GM18502 (cell line): ENCODE measurements at regions not wholly inside any gene's neighbourhood (a gene's known extent, or its start where the extent isn't known, plus 50 kb on each side); places are given as distances from the start of the nearest gene placed in this dataset.

ENCODE experiments used
- ATAC-seq: cut with Tn5 transposase; IDR thresholded peaks from one replicate; pipeline ENCODE4 v1.9.1; 2021; ENCODE audit warnings: mild to moderate bottlenecking; ENCODE audit not compliant: unreplicated experiment, poor library complexity

DNA sequence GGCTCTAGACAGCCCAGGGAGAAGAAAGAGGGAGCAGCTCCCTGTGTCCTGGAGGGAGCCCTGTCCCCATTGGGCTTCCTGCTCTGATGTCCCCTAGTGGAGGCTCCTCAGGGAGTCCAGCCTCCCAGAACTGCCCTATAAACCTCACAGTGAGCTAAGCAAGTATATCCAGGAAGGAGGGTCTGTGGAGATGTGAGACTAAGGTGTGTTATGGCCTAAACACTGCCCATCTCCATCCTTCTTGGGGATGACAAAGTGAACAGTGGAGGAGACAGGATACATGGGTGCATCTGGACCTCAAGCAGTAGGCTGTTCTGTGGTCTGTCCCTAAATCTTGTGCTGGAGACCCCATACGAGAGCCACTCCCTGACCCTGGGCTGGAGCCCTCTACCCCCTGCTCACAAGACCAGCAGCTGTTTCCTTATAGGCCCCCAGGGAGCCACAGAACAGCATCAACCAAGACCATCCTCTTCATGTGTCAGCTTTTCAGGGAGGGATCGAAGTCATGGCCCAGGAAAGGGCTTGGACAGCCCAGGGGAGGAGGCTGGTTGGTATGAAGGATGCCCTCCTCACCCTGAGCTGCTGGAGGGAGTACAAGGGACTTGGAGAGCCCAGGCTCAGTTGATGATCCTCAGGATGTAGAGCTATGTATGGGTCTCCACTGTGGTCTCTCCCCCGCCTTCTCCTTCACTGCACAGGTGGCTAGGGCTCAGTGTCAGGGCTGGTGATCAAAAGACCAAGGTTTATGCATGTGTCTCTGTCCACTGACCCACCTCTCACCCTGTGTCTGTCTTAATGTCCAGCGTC is 49.7 kb upstream of the TOP3B start:
- ATAC-seq = no peak
